OCI-LY7 (cell line): ENCODE measurements at regions not wholly inside any gene's neighbourhood (a gene's known extent, or its start where the extent isn't known, plus 50 kb on each side); places are given as distances from the start of the nearest gene placed in this dataset.

Experiments used
- EZH2phosphoT487 ChIP-seq: fragments of 200-600 bp; sonication (generic); IDR thresholded peaks from 2 replicates; pipeline ENCODE4 v1.6.1; 2018; ENCODE audit warnings: low read depth, borderline replicate concordance, mild to moderate bottlenecking, mixed run types, antibody characterized with exemption, low read length, moderate library complexity, mixed read lengths
- TF ChIP-seq, protein P1 (sequence below): fragments of 200-600 bp; sonication (generic); conservative IDR thresholded peaks from 2 replicates; pipeline ENCODE4 v1.5.1; 2014; ENCODE audit warnings: mild to moderate bottlenecking, antibody characterized with exemption, low read length, moderate library complexity, mixed read lengths

DNA sequence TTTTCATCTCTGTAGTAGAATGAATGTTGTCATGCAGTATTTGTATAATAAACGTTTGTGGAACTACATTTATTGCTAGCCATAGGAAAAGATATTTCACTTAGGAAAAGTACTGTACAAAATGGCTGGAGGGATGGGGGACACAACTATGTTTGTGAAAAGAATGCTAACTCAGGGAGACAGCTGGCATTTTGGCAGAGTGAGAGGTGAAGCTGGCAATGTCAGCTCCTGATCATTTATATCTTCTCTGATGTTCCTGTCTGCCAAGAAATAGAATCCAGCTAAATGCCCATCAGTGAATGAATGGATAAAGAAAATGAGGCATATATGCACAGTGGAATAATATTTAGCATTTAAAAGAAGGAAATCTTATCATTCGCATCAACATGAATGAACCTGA lies 313.0 kb upstream of the IRAK1BP1 start:
- TF ChIP-seq, protein P1, sequence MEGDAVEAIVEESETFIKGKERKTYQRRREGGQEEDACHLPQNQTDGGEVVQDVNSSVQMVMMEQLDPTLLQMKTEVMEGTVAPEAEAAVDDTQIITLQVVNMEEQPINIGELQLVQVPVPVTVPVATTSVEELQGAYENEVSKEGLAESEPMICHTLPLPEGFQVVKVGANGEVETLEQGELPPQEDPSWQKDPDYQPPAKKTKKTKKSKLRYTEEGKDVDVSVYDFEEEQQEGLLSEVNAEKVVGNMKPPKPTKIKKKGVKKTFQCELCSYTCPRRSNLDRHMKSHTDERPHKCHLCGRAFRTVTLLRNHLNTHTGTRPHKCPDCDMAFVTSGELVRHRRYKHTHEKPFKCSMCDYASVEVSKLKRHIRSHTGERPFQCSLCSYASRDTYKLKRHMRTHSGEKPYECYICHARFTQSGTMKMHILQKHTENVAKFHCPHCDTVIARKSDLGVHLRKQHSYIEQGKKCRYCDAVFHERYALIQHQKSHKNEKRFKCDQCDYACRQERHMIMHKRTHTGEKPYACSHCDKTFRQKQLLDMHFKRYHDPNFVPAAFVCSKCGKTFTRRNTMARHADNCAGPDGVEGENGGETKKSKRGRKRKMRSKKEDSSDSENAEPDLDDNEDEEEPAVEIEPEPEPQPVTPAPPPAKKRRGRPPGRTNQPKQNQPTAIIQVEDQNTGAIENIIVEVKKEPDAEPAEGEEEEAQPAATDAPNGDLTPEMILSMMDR, result no peak
- no peak for TF ChIP-seq EZH2phosphoT487
